ENCODE measurements at regions not wholly inside any gene's neighbourhood (a gene's known extent, or its start where the extent isn't known, plus 50 kb on each side); places are given as distances from the start of the nearest gene placed in this dataset.
"Not testable (repeated sequence)": the region's sequence is repeated elsewhere in the genome, so short reads cannot be mapped to it uniquely, and the experiment has no call there.

DNA sequence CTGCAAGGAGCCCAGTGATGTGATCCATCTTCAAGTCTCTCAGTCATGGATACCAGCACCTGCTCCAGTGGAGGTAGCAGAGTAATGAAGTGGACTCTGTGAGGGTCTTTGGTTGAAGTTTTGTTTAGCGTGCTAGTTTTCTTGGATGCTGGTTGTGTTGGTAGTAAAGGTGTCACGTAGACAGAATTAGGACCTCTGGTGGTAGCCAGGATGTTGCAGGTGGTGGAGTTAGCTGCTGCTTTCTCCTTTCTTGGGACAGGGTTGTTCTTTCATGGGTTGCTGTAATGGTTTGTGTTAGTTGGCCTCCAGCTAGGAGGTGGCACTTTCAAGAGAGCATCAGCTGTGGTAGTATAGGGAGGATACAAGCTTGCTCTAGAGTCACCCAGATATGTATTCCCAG, 125.2 kb downstream of the ANXA2 start:
- Histone ChIP-seq H3K27me3 (peaks cover 0 to 3% of the 10 kb centered on the region in 2 donors), H3K27ac (no peak overlapping the region), H3K4me3 (no peak overlapping the region), H3K36me3 (no peaks in the 10 kb centered on the region), H3K4me1 (no peaks in the 10 kb centered on the region), H3K9me3 (peaks cover 0 to 16% (median 9%) of the 10 kb centered on the region in 3 donors)
- DNase-seq = no peak
- intact Hi-C loops (cut with DNase I; ENCODE audit: low total_unique reads) = no loop called here
- TF ChIP-seq, protein P1, sequence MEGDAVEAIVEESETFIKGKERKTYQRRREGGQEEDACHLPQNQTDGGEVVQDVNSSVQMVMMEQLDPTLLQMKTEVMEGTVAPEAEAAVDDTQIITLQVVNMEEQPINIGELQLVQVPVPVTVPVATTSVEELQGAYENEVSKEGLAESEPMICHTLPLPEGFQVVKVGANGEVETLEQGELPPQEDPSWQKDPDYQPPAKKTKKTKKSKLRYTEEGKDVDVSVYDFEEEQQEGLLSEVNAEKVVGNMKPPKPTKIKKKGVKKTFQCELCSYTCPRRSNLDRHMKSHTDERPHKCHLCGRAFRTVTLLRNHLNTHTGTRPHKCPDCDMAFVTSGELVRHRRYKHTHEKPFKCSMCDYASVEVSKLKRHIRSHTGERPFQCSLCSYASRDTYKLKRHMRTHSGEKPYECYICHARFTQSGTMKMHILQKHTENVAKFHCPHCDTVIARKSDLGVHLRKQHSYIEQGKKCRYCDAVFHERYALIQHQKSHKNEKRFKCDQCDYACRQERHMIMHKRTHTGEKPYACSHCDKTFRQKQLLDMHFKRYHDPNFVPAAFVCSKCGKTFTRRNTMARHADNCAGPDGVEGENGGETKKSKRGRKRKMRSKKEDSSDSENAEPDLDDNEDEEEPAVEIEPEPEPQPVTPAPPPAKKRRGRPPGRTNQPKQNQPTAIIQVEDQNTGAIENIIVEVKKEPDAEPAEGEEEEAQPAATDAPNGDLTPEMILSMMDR (IDR thresholded peaks at IDR 0.05) = no peak

DNA sequence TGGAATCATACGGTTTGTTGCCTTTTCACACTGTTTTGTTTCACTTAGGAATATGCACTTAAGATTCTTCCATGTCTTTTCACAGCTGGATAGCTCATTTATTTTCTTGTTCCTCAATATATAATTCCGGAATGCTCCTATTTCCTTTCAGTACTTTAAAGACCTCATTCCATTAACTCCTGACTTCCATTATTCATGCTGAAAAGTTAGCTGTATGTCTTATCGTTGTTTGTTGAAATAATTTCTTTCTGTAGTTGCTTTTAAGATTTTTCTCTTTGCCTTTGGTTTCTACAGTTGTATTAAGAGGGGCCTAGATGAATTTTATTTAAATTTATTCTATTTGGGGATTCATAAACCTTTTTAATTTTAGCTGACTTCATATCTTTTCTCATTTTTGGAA, 122.2 kb downstream of the ANXA2 start:
- Histone ChIP-seq H3K36me3 (no peaks in the 10 kb centered on the region), H3K4me3 (no peak overlapping the region), H3K27ac (no peak overlapping the region), H3K9me3 (peaks cover 0 to 16% (median 9%) of the 10 kb centered on the region in 3 donors), H3K27me3 (peaks cover 0 to 3% of the 10 kb centered on the region in 2 donors), H3K4me1 (no peaks in the 10 kb centered on the region)
- TF ChIP-seq, protein P1 (IDR thresholded peaks at IDR 0.05) = no peak
- no peak for DNase-seq
- intact Hi-C loops (cut with DNase I; ENCODE audit: low total_unique reads) = no loop called here

DNA sequence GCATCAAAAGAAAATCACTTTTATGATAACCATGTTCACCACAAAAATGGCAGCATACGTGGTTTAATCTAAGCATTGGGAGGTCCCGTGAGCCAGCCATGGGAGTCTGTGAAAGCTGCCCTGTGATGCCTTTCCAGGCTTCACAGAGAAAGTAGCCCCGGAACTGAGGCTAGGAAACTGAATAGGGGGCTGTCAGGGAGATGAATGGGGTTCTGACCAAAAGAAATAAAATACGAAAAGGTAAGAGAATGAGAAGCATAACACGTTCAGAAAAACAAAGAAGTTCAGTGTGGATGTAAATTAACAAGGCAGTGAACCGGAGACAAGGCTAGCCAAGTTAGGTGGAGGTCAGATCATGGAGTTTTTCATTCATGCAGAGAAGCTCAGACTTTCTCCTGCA, 118.9 kb downstream of the ANXA2 start:
- intact Hi-C loops (cut with DNase I; ENCODE audit: low total_unique reads) = no loop called here
- no peak for DNase-seq
- H3K4me1 ChIP-seq = no peaks in the 10 kb centered on the region
- no peak overlapping the region for H3K27ac ChIP-seq
- TF ChIP-seq, protein P1 (IDR thresholded peaks at IDR 0.05) = no peak
- H3K9me3 ChIP-seq = peaks cover 0 to 16% (median 9%) of the 10 kb centered on the region in 3 donors
- H3K27me3 ChIP-seq = peaks cover 0 to 2% of the 10 kb centered on the region in 2 donors
- H3K4me3 ChIP-seq = no peak overlapping the region
- no peaks in the 10 kb centered on the region for H3K36me3 ChIP-seq

DNA sequence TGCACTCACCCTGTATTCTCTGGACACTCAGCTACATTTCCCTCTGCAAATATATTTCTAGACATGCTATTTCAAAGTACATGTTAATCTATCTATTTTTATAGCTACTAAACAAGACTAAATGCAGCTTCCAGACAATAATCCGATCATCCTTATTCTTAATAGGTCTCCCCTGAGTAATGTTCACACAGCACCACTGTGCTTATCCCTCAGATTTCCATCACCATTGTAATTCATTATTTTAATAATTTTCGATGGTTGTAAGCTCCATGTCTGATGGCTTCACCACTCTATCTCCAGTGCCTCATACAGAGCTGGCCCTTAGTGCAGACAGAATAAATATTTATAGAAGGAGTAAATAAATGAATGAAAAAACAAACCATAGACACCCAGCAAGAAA, 117.5 kb downstream of the ANXA2 start:
- intact Hi-C loops (cut with DNase I; ENCODE audit: low total_unique reads) = no loop called here

DNA sequence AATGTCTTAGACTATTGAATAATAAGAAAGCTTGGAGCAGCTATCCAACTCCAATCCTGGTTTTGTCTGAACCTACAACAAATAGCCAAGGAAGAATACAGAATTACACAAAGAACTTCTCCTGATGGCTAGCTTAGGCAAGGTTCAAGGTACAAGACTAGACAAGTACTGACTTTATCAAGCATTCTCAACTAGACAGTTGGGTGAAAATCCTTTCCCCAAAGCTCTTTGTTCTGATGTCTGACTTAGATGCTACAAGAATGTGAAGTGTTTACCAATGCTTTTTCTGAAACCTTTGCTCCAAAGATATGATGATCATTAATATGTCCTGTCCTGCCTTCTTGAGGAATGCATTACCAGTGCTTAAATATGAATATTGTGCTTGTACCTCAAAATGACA, 113.8 kb downstream of the ANXA2 start:
- no peak for DNase-seq
- intact Hi-C loops (cut with DNase I; ENCODE audit: low total_unique reads) = no loop called here
- no peaks in the 10 kb centered on the region for H3K4me1 ChIP-seq

More for the DNA sequence above, 117.5 kb downstream of the ANXA2 start:
- Histone ChIP-seq H3K9me3 (peaks cover 0 to 8% (median 8%) of the 10 kb centered on the region in 3 donors), H3K4me1 (no peaks in the 10 kb centered on the region), H3K27me3 (peaks cover 0 to 2% of the 10 kb centered on the region in 2 donors), H3K27ac (no peak overlapping the region), H3K4me3 (no peak overlapping the region), H3K36me3 (no peaks in the 10 kb centered on the region)
- no peak for DNase-seq
- TF ChIP-seq, protein P1 (IDR thresholded peaks at IDR 0.05) = no peak

DNA sequence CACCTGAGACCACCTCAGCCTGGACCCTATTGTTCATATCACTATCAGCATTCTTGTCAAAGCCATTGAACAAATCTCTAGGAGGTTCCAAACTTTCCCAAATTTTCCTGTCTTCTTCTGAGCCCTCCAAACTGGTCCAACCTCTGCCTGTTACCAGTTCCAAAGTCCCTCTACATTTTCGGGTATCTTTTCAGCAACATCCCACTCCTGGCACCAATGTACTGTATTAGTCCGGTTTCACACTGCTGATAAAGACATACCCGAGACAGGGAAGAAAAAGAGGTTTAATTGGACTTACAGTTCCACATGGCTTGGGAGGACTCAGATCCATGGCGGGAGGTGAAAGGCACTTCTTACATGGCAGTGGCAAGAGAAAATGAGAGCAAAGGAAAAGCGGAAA, 101.9 kb downstream of the ANXA2 start:
- H3K9me3 ChIP-seq; H3K27ac ChIP-seq; H3K4me3 ChIP-seq; H3K4me1 ChIP-seq; H3K36me3 ChIP-seq; DNase-seq; intact Hi-C loops (cut with DNase I; ENCODE audit: low total_unique reads); H3K27me3 ChIP-seq: not testable (repeated sequence)

More for the DNA sequence above, 113.8 kb downstream of the ANXA2 start:
- Histone ChIP-seq H3K27ac (no peak overlapping the region), H3K4me3 (no peak overlapping the region), H3K27me3 (peaks cover 0 to 2% of the 10 kb centered on the region in 2 donors), H3K9me3 (no peaks in the 10 kb centered on the region), H3K36me3 (no peaks in the 10 kb centered on the region)
- TF ChIP-seq, protein P1 (IDR thresholded peaks at IDR 0.05) = no peak
